KMS-11 (cell line): ENCODE measurements at regions not wholly inside any gene's neighbourhood (a gene's known extent, or its start where the extent isn't known, plus 50 kb on each side); places are given as distances from the start of the nearest gene placed in this dataset.

Experiments used
- H2AFZ ChIP-seq: fragments of 200-600 bp; sonication (generic); 2 replicates; pipeline ENCODE4 v1.6.1; 2016; ENCODE audit warnings: antibody characterized with exemption, mixed run types, low read depth
- H3K27ac ChIP-seq: fragments of 200-600 bp; sonication (generic); 2 replicates; pipeline ENCODE4 v1.6.1; 2016; ENCODE audit warnings: mild to moderate bottlenecking, mixed run types
- H3K27me3 ChIP-seq: fragments of 200-600 bp; sonication (generic); 2 replicates; pipeline ENCODE4 v1.6.1; 2017; ENCODE audit warnings: mild to moderate bottlenecking, low read depth, mixed run types, moderate library complexity; ENCODE audit not compliant: insufficient read depth
- H3K36me3 ChIP-seq: fragments of 200-600 bp; sonication (generic); 2 replicates; pipeline ENCODE4 v1.6.1; 2017; ENCODE audit warnings: mild to moderate bottlenecking, mixed run types; ENCODE audit not compliant: insufficient read depth
- H3K4me1 ChIP-seq: fragments of 200-600 bp; sonication (generic); 2 replicates; pipeline ENCODE4 v1.6.1; 2016; ENCODE audit warnings: mild to moderate bottlenecking, low read depth, mixed run types; ENCODE audit not compliant: poor library complexity, severe bottlenecking
- H3K4me2 ChIP-seq: fragments of 200-600 bp; sonication (generic); 2 replicates; pipeline ENCODE4 v1.7.0; 2016; ENCODE audit warnings: mild to moderate bottlenecking, mixed run types
- H3K4me3 ChIP-seq: fragments of 200-600 bp; sonication (generic); IDR thresholded peaks from 2 replicates; pipeline ENCODE4 v1.6.1; 2017; ENCODE audit warnings: low read depth, low read length, mixed read lengths; ENCODE audit not compliant: insufficient read depth
- H3K79me2 ChIP-seq: fragments of 200-600 bp; sonication (generic); 2 replicates; pipeline ENCODE4 v1.6.1; 2016; ENCODE audit warnings: low read depth, mixed run types; ENCODE audit not compliant: insufficient read depth
- H3K9ac ChIP-seq: fragments of 200-600 bp; sonication (generic); 2 replicates; pipeline ENCODE4 v1.6.1; 2016; ENCODE audit warnings: mild to moderate bottlenecking, mixed run types
- H4K20me1 ChIP-seq: fragments of 200-600 bp; sonication (generic); 2 replicates; pipeline ENCODE4 v1.6.1; 2016; ENCODE audit warnings: mild to moderate bottlenecking, mixed run types; ENCODE audit not compliant: insufficient read depth
- TF ChIP-seq, protein P1 (sequence below): fragments of 200-600 bp; sonication (generic); conservative IDR thresholded peaks from 2 replicates; pipeline ENCODE4 v1.6.1; 2017; ENCODE audit warnings: low read depth, mild to moderate bottlenecking, antibody characterized with exemption, low read length, moderate library complexity, mixed read lengths

DNA sequence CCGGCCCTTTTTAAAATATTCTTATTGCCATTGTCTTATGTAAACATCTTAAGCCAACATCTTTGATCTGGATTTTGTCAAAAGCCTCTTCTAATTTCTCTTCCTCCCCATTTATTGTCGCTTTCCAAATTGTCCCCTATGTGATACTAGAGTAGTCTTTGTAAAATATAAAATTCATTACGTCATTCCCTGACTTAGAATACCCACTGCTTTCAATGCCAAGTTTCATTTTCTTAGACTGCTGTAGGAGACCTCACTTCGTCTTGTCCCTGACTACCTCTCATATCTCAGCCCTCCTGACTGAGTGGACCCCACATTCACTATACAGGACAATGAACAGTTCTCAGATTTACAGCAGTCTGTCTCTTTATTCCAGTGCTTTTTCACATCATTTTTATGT, 633.9 kb upstream of the LMO3 start:
- no peak overlapping the region for H3K27ac ChIP-seq
- no peak overlapping the region for H3K9ac ChIP-seq
- no peaks in the 10 kb centered on the region for H3K27me3 ChIP-seq
- no peaks in the 10 kb centered on the region for H3K36me3 ChIP-seq
- TF ChIP-seq, protein P1, sequence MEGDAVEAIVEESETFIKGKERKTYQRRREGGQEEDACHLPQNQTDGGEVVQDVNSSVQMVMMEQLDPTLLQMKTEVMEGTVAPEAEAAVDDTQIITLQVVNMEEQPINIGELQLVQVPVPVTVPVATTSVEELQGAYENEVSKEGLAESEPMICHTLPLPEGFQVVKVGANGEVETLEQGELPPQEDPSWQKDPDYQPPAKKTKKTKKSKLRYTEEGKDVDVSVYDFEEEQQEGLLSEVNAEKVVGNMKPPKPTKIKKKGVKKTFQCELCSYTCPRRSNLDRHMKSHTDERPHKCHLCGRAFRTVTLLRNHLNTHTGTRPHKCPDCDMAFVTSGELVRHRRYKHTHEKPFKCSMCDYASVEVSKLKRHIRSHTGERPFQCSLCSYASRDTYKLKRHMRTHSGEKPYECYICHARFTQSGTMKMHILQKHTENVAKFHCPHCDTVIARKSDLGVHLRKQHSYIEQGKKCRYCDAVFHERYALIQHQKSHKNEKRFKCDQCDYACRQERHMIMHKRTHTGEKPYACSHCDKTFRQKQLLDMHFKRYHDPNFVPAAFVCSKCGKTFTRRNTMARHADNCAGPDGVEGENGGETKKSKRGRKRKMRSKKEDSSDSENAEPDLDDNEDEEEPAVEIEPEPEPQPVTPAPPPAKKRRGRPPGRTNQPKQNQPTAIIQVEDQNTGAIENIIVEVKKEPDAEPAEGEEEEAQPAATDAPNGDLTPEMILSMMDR: no peak
- H3K79me2 ChIP-seq: no peaks in the 10 kb centered on the region
- H4K20me1 ChIP-seq: no peaks in the 10 kb centered on the region
- H3K4me3 ChIP-seq: no peak overlapping the region
- no peaks in the 10 kb centered on the region for H3K4me1 ChIP-seq
- H3K4me2 ChIP-seq: no peak overlapping the region
- H2AFZ ChIP-seq: no peak overlapping the region

DNA sequence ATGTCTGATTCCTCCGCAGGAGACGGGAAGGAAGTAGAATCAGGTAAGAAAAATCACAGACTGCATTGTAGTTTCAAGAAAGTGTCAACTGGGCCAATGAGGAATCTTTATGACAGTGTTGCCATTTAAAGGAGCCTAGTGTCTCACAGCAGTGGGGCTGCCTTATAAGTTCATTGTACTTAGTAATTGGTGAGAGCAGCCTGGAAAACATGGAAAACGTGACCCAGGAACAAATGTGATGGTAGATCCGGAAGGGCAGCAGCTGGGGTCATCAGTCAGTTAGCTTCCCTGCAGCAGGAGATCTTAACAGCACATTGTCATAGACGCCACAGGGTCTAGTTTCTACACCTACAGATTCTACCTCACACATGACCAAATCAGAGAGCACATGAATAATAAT, 630.0 kb upstream of the LMO3 start:
- Histone ChIP-seq H3K27ac (no peak overlapping the region), H3K4me2 (no peak overlapping the region), H3K9ac (no peak overlapping the region), H2AFZ (no peak overlapping the region), H3K27me3 (no peaks in the 10 kb centered on the region), H4K20me1 (no peaks in the 10 kb centered on the region), H3K4me3 (no peak overlapping the region), H3K36me3 (no peaks in the 10 kb centered on the region), H3K4me1 (no peaks in the 10 kb centered on the region), H3K79me2 (no peaks in the 10 kb centered on the region)
- TF ChIP-seq, protein P1: no peak

DNA sequence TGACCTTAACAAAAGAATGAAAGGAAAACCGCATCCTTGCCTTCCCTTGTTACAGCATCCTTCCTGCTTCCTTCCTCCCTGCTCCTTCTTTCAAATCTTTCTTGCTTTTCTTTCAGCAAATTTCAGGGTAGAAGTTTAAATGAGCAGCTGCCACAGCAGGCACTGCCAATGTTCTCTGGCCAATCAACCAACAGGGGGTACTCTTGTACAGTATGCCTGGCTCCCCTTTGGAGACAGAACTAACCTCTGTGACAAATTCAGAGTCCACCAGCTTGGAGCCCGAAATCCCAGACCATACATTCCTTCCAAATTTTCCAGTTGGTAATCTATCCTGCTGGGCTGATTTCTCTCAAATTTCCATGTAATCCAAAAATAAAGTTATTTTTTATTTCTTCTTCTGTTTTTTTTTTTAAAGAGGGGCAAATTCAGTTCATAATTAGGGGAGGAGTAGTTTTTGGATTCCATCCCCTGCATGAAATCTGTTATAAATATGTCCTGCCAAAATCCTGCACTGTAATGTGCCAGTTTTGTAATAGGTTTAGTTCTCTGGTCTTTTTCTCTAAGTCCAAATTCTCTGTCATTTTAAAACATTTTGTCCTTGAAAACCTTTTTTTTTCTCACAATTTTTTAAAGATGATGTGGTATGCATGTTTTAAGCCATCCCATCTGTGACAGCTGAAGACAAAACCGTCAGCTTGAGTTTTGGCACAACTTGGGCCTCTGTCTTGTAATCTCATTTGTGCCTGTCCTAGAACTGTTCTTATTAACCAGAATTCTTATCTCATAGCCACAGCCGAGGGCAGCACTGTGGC, 610.0 kb upstream of the LMO3 start:
- Histone ChIP-seq H3K4me2 (no peak overlapping the region), H3K4me1 (no peaks in the 10 kb centered on the region), H2AFZ (no peak overlapping the region), H4K20me1 (no peaks in the 10 kb centered on the region), H3K79me2 (no peaks in the 10 kb centered on the region), H3K9ac (no peak overlapping the region), H3K27ac (no peak overlapping the region), H3K36me3 (no peaks in the 10 kb centered on the region), H3K4me3 (no peak overlapping the region), H3K27me3 (no peaks in the 10 kb centered on the region)
- TF ChIP-seq, protein P1: no peak

DNA sequence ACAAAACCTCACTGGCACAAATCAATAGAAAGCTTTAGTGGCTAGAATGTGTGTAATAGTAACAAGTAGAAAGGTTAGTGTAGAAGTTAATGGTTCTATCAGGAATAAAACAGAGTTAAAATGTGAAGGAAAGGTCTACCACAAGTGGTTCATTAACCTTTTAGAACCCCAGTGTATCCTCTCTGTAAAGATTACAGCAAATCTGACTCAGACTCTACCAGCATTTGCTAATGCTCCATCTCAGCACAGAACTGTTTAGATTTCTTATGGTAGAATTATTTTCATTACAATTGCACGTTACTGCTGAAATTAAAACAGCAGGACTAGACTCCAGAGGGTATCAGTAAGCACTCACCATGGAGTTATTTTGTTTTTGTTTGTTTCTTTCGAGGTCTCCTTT, 609.0 kb upstream of the LMO3 start:
- no peak overlapping the region for H3K4me3 ChIP-seq
- no peaks in the 10 kb centered on the region for H4K20me1 ChIP-seq
- TF ChIP-seq, protein P1: no peak
- no peaks in the 10 kb centered on the region for H3K4me1 ChIP-seq
- H2AFZ ChIP-seq: no peak overlapping the region
- H3K27me3 ChIP-seq: no peaks in the 10 kb centered on the region
- no peaks in the 10 kb centered on the region for H3K36me3 ChIP-seq
- no peak overlapping the region for H3K27ac ChIP-seq
- H3K79me2 ChIP-seq: no peaks in the 10 kb centered on the region
- no peak overlapping the region for H3K4me2 ChIP-seq
- H3K9ac ChIP-seq: no peak overlapping the region
